Activated CD4-positive, alpha-beta T cell treated with anti-CD3 and anti-CD28 coated beads, Interleukin-2, amount 10 ng/mL, durations not matched to agents 24 days and 14 days (primary cell): ENCODE measurements at regions not wholly inside any gene's neighbourhood (a gene's known extent, or its start where the extent isn't known, plus 50 kb on each side); places are given as distances from the start of the nearest gene placed in this dataset.

Experiments used
- DNase-seq: peaks from one replicate; pipeline ENCODE4 v3.0.0; 2022
- H3K27ac Mint-ChIP-seq: one replicate; pipeline ENCODE4 v1.8.0; 2022; ENCODE audit warnings: mild to moderate bottlenecking, mixed read lengths
- H3K27me3 Mint-ChIP-seq: one replicate; pipeline ENCODE4 v1.8.0; 2022; ENCODE audit warnings: mixed read lengths
- H3K36me3 Mint-ChIP-seq: one replicate; pipeline ENCODE4 v1.8.0; 2022; ENCODE audit warnings: low read depth, mild to moderate bottlenecking, mixed read lengths
- H3K4me1 Mint-ChIP-seq: one replicate; pipeline ENCODE4 v1.8.0; 2021; ENCODE audit warnings: mixed read lengths
- H3K4me3 Mint-ChIP-seq: one replicate; pipeline ENCODE4 v1.8.0; 2022; ENCODE audit warnings: mild to moderate bottlenecking, moderate library complexity, mixed read lengths
- H3K9me3 Mint-ChIP-seq: one replicate; pipeline ENCODE4 v1.8.0; 2021; ENCODE audit warnings: mixed read lengths
- intact Hi-C: fragments of 100-400 bp; cut with micrococcal nuclease; formaldehyde crosslinking; loops from one replicate; pipeline ENCODE4 v1.15.1; 2023

DNA sequence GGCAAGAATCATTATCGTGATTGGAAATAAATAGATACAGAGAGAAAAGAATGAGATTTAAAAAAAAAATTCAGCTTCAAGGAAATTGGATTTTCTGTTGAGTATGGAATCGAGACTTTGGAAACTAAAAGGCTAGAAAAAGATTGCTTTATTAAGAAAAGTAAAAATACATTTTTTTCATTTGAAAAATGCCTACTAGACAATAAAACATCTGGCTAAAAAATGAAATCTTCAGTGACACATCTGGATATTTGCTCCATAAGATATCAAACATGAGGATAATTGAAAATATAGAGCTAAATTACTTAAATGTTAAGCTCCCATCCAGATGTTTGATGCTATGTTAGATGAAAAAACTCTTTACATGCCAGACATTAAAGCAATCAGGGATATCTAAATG lies 879.5 kb downstream of the TSN start:
- Mint-ChIP-seq H3K27me3 (no peaks in the 10 kb centered on the region), H3K36me3 (no peaks in the 10 kb centered on the region), H3K4me3 (no peak overlapping the region), H3K9me3 (peaks cover 3% of the 10 kb centered on the region), H3K4me1 (no peaks in the 10 kb centered on the region), H3K27ac (no peak overlapping the region)
- no peak for DNase-seq
- intact Hi-C loops, result no loop called here

DNA sequence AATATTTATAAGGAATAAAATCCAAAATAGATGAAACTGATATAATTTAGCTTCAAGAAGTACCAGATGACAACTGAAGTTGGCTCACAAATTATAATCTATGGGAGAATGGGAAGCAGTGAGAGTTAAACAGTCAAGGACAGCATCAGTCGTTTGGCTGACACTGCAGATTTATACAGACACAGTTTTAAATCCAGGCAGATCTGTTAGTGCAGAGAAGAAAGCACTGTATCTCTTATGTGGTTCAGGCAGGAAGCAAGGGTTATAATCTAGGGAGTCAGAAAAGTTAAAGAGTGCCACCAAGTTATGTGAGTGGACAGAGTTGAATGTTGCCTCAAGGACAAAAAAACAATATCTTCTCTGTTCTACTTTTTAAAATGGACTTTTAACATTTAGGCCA lies 880.2 kb downstream of the TSN start:
- Mint-ChIP-seq H3K27ac (no peak overlapping the region), H3K36me3 (no peaks in the 10 kb centered on the region), H3K9me3 (peaks cover 3% of the 10 kb centered on the region), H3K4me3 (no peak overlapping the region), H3K4me1 (no peaks in the 10 kb centered on the region), H3K27me3 (no peaks in the 10 kb centered on the region)
- DNase-seq, result no peak
- intact Hi-C loops, result no loop called here

DNA sequence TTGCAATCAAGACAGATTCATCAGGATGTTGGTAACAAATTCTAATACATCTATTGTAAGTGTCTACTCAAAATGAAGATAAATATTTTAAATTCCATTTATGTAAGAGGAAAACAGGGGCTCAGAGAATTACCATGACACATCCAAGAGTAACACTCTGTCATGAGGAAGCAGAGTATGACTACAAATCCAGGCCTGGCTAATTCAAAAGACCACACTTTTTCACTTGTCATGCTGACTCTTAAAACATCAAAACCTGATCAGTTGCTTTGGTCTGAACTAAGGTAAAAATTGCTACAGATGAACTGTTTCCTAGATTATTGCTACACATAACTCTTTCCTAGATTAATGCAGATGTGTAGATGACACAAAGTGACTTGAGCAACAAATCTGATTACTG lies 880.6 kb downstream of the TSN start:
- no peak for DNase-seq
- Mint-ChIP-seq H3K27me3 (no peaks in the 10 kb centered on the region), H3K9me3 (peaks cover 3% of the 10 kb centered on the region), H3K4me1 (no peaks in the 10 kb centered on the region), H3K27ac (no peak overlapping the region), H3K4me3 (no peak overlapping the region), H3K36me3 (no peaks in the 10 kb centered on the region)
- intact Hi-C loops, result no loop called here

DNA sequence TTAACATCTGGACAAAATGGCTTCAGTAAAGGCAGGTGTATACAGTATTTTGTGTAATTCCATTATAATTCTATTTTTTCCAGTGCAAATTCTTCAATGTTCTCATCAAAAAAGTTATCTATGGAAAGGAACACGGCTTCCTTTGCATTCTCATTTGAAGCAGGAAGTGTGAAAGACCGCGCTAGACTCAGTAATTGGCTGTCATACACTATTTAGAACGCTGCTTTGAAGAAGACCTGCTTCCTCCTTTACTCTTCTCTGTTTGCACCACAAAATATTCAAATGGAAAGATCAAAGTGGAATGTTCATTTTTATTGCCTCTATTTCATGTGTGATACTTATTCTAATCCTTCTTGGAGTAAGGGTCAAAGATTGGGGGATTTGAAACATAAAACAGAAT lies 883.7 kb downstream of the TSN start:
- Mint-ChIP-seq H3K27me3 (no peaks in the 10 kb centered on the region), H3K9me3 (peaks cover 3% of the 10 kb centered on the region), H3K4me1 (no peaks in the 10 kb centered on the region), H3K36me3 (no peaks in the 10 kb centered on the region), H3K27ac (no peak overlapping the region), H3K4me3 (no peak overlapping the region)
- no peak for DNase-seq
- intact Hi-C loops, result no loop called here

DNA sequence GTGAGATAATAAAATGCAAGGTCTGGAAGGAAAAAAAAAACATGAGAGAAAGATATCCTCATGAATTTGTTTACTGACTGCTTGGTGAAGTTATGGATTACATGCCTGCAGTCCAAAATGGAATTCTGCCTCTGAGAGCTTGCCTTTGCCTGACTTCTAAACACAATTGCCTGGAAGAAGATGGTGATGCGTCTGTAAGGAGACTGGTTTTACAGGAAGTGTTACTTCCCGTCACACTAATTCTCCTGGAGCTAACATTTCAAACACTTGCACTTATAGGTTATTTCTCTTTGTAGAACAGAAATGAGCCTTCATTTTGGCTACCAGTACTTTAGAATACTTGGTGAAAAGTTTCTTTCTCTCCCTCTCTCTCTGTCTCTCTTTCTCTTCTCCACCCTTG lies 884.3 kb downstream of the TSN start:
- no peak overlapping the region for H3K4me3 Mint-ChIP-seq
- no peaks in the 10 kb centered on the region for H3K36me3 Mint-ChIP-seq
- H3K9me3 Mint-ChIP-seq, result peaks cover 3% of the 10 kb centered on the region
- no peaks in the 10 kb centered on the region for H3K27me3 Mint-ChIP-seq
- H3K4me1 Mint-ChIP-seq, result no peaks in the 10 kb centered on the region
- H3K27ac Mint-ChIP-seq, result no peak overlapping the region
- intact Hi-C loops, result no loop called here
- DNase-seq, result no peak

DNA sequence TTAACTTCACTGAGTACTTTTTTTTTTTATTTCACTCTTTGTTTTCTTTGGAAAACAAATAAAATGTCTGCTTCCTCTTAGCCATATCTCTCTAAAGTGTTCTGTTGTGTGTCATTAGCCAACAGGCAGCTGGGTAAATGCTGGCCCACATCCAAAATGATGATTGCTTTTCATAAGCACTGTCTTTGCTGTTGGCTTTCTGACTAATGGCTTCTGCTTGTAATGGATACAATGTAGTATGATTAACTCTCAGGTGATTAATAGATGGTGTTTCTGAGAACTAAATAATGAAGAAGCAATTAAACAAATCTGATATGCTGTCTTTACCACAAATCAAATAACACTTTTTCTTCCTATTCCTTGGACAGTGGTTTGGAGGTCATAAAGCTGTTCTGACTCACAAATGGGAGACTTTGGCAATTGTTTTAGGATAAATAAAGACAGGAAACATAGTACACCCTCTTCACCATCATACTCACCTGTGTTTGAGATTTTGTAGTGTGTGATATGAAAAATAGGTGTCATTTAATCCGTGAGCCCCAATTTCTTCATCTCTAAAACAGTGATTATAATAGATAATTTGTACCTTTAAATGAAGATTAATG lies 888.4 kb downstream of the TSN start:
- H3K4me1 Mint-ChIP-seq, result no peaks in the 10 kb centered on the region
- peaks cover 3% of the 10 kb centered on the region for H3K9me3 Mint-ChIP-seq
- no peaks in the 10 kb centered on the region for H3K36me3 Mint-ChIP-seq
- H3K27me3 Mint-ChIP-seq, result no peaks in the 10 kb centered on the region
- no peak overlapping the region for H3K4me3 Mint-ChIP-seq
- DNase-seq, result no peak
- H3K27ac Mint-ChIP-seq, result no peak overlapping the region
- intact Hi-C loops, result no loop called here

DNA sequence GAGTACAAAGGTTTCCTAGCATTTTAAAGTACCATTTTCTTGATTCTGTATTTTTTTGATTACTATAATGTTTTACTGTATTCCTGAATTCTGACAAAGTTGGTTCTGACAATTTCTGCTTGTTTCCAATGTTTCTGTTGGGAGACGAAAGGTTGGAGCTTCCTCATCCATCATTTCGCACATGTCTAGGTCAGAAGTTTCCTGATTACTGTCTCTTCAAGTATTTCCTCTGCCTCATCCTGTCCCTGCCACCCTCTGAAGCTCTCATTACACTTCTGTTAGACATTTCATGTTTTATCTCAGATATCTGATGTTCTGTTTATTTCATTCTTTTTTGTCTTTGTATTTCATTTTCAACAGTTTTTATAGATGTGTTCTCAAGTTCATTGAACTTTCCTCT lies 895.8 kb downstream of the TSN start:
- Mint-ChIP-seq H3K4me3 (no peak overlapping the region), H3K4me1 (no peaks in the 10 kb centered on the region), H3K36me3 (no peaks in the 10 kb centered on the region), H3K27me3 (no peaks in the 10 kb centered on the region), H3K27ac (no peak overlapping the region), H3K9me3 (no peaks in the 10 kb centered on the region)
- DNase-seq, result no peak
- intact Hi-C loops, result no loop called here

DNA sequence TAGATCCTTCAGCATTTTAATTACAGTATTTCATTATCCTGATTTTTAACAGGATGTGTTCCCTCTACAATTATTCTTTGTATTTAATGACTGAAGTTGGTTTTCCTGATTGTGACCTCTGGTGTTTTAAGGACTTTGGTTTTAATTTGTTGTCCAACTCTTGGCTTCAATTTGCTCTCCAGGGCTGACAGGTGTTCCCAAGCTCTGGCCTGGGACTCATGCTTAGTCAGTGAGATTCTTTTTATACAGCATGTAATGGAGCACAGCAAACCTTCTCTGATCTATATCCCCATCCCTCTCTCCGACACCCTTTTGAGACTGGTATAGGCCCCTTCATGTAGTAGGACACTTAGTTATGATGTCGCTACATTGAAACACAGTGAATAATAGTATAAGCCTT lies 896.3 kb downstream of the TSN start:
- intact Hi-C loops, result no loop called here
- no peak for DNase-seq
- no peaks in the 10 kb centered on the region for H3K36me3 Mint-ChIP-seq
- no peaks in the 10 kb centered on the region for H3K4me1 Mint-ChIP-seq
- no peaks in the 10 kb centered on the region for H3K27me3 Mint-ChIP-seq
- no peak overlapping the region for H3K4me3 Mint-ChIP-seq
- H3K9me3 Mint-ChIP-seq, result no peaks in the 10 kb centered on the region
- no peak overlapping the region for H3K27ac Mint-ChIP-seq

DNA sequence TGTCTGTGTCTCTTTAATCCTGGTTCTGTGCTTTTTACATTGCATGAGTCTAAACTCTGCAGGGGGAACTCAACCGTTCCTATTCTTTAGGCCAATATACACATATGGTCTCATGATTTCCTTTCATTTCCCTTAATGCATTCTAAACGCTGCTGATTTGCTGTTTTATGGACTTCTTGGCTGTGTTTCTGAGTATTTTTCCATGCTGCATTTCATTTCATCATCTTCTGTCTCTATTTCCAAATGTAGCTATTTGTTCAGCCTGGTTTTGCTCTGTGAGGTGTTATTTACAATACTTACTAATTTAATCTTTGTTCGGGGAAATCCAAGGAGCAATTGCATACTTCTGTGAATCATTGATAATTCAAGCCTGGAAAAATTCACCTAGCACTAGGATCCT lies 897.2 kb downstream of the TSN start:
- intact Hi-C loops, result no loop called here
- no peak for DNase-seq
- Mint-ChIP-seq H3K4me3 (no peak overlapping the region), H3K36me3 (no peaks in the 10 kb centered on the region), H3K4me1 (no peaks in the 10 kb centered on the region), H3K27me3 (no peaks in the 10 kb centered on the region), H3K27ac (no peak overlapping the region), H3K9me3 (no peaks in the 10 kb centered on the region)

DNA sequence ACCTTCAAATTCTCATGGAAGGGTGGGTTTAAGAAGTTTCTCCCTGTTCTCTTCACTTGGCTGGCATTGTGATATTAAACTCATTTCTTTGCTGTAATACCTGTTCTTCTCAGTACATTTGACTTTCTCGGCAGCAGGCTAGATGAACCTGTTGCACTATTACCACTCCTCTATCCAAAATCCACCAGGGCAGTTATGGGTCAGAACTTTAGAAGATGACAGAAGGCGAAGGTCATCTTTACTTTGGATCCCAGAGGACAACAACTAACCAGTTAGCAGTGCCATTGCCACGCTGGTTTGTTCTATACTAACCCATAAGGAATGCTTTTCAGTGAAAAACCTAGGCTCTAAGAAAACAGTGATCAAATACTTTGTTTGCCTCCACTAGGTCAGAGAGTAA lies 901.0 kb downstream of the TSN start:
- H3K27me3 Mint-ChIP-seq, result peaks cover 2% of the 10 kb centered on the region
- H3K4me3 Mint-ChIP-seq, result no peak overlapping the region
- H3K27ac Mint-ChIP-seq, result no peak overlapping the region
- no peak for DNase-seq
- no peaks in the 10 kb centered on the region for H3K9me3 Mint-ChIP-seq
- no peaks in the 10 kb centered on the region for H3K36me3 Mint-ChIP-seq
- intact Hi-C loops, result no loop called here
- H3K4me1 Mint-ChIP-seq, result no peaks in the 10 kb centered on the region

DNA sequence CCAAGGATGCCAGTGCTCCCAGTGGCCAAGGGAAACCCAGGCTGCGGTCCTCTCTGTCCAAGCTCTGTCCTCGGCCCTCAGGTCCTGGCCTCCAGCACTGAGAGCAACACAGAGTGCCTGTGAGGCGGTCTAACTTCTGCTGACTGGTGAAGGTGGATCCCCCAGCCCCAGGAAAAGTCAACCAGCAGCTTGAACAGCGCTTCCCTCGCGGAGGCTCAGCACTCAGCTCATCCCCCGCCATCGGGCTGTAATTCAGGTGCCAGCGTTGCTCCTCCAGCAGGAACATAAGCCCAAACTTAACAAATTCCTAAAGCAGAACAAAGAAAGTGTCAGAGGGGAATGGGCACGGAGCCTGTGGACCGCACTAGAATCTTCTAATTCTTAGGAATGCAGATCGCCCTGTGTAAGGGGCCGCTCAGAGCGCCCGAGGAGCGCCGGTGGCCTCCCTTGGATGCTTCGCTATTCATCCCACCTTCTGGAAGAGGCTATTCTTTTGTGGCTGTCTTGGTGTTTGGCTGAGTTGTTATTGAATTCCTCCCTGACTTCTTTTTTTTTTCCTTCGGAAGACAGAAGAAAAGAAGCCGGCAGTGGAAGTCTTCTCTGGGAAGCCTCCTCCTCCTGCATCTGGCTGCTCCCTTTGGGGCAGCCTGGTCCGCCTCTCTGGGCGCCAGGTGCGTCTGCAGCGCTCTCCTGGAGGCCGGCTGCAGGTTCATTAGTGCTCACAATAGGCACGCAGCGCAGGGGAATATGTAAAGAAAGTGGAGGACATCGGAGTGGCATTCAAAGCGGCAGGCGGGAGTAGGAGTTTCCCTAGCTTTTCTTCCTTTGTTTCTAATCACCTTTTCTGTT lies 905.6 kb downstream of the TSN start:
- Mint-ChIP-seq H3K27me3 (peaks cover 2% of the 10 kb centered on the region), H3K27ac (no peak overlapping the region), H3K4me1 (no peaks in the 10 kb centered on the region), H3K4me3 (no peak overlapping the region), H3K9me3 (no peaks in the 10 kb centered on the region), H3K36me3 (no peaks in the 10 kb centered on the region)
- intact Hi-C loops, result no loop called here
- no peak for DNase-seq

DNA sequence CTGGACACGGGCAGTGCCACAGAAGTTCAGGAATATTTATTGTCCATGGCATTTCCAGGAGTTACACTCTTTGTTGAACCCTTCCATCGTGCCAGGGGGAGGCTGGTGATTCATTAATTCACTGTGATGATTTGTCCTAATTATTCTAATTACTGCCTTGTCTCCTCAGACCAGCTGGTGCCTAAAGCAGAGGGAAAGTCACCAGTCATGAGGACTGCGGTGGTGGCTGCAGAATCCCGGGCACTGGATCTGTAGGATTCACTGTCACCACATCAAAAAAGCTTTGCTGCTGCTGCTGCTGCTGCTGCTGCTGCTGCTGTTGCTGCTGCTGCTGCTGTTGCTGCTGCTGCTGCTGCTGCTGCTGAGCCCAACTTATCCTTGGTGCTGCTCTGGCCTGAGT lies 908.2 kb downstream of the TSN start:
- Mint-ChIP-seq H3K4me3 (no peak overlapping the region), H3K4me1 (no peaks in the 10 kb centered on the region), H3K27me3 (peaks cover 2% of the 10 kb centered on the region), H3K9me3 (no peaks in the 10 kb centered on the region), H3K27ac (no peak overlapping the region), H3K36me3 (no peaks in the 10 kb centered on the region)
- intact Hi-C loops, result no loop called here
- DNase-seq, result no peak

DNA sequence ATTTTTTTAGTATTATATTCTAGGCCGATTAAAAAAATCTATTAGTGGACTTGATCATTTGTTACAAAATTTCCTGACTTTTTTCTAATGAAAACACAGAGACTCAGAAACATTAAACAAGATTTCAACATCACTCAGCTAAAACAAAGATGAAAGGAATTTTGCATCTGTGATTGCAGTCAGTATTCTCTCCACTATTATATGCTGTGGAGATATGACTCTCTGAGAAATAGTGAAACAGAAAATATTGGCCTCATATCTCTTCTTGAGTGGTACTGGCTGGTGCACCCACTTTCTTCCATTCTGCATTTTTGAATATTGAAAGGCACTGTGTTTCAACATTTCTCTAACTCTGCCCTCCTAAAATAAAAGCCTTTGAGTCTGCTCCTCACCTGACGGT lies 914.2 kb downstream of the TSN start:
- DNase-seq, result no peak
- H3K4me3 Mint-ChIP-seq, result no peak overlapping the region
- H3K27ac Mint-ChIP-seq, result no peak overlapping the region
- H3K4me1 Mint-ChIP-seq, result no peaks in the 10 kb centered on the region
- no peaks in the 10 kb centered on the region for H3K27me3 Mint-ChIP-seq
- no peaks in the 10 kb centered on the region for H3K9me3 Mint-ChIP-seq
- H3K36me3 Mint-ChIP-seq, result no peaks in the 10 kb centered on the region
- intact Hi-C loops, result no loop called here

DNA sequence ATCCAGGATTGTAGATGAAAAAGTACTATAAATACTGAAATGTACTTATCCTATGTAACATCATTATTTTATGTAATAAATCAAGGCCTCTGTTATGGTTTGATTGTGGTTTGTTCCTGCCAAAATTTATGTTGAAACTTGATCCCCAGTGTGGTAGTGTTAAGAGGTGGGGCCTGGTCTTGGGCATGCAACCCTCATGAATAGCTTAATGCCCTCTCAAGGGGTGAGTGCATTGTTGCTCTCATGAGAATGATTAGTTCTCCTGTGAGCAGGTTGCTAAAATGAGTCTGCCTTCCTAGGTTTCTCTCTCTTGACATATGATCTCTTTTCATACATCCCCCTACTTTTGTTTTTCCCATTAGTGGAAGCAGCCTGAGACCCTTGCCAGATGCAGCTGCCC lies 915.4 kb downstream of the TSN start:
- Mint-ChIP-seq H3K27ac (no peak overlapping the region), H3K4me1 (no peaks in the 10 kb centered on the region), H3K27me3 (no peaks in the 10 kb centered on the region), H3K4me3 (no peak overlapping the region), H3K9me3 (no peaks in the 10 kb centered on the region), H3K36me3 (no peaks in the 10 kb centered on the region)
- DNase-seq, result no peak
- intact Hi-C loops, result no loop called here

DNA sequence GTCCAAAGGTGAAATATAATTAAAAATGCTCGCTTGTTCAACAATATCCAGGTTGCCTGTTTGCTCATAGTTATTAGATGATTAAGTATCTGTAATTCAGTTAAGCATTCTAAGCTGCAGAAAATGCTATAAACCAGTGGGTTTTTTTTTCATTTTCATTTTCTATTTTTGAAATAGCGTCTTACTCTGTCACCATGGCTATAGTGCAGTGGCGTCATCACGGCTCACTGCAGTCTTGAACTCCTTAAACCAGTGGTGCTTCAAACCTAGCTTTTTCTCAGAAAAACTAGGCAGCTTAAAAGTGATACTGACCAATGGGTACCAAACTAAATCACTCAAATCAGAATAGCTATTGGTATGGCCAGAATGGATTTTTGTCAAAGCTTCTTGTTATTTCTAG lies 925.2 kb downstream of the TSN start:
- Mint-ChIP-seq H3K9me3 (no peaks in the 10 kb centered on the region), H3K36me3 (no peaks in the 10 kb centered on the region), H3K4me1 (no peaks in the 10 kb centered on the region), H3K27me3 (no peaks in the 10 kb centered on the region), H3K4me3 (no peak overlapping the region), H3K27ac (no peak overlapping the region)
- DNase-seq, result no peak
- intact Hi-C loops, result no loop called here
